GM12872 (cell line): ENCODE measurements at regions not wholly inside any gene's neighbourhood (a gene's known extent, or its start where the extent isn't known, plus 50 kb on each side); places are given as distances from the start of the nearest gene placed in this dataset.

Experiments
- TF ChIP-seq, protein P1 (sequence below): IDR thresholded peaks from 3 replicates; pipeline ENCODE4 v1.5.1; 2011; ENCODE audit warnings: low read depth, mild to moderate bottlenecking, low read length, moderate library complexity; ENCODE audit not compliant: insufficient read depth

DNA sequence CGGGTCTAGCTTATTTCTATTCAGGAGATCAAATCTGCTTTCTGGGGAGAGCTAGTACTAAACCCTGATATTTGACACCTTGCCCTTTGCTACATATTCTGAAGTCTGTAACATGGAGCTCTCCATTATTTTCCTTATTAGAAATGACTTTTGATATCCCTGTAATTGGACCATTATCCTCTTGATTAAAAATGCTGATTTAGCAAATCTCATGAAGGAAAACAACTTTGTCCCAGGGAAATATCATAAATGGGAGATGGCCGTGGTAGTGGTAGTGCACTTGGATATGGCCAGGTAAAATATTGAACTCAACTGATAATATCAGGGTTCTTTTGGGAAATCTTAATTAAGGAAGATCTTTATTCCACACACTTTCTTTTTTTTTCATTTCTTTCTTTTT is 326.5 kb downstream of the RPRM start:
- TF ChIP-seq, protein P1, sequence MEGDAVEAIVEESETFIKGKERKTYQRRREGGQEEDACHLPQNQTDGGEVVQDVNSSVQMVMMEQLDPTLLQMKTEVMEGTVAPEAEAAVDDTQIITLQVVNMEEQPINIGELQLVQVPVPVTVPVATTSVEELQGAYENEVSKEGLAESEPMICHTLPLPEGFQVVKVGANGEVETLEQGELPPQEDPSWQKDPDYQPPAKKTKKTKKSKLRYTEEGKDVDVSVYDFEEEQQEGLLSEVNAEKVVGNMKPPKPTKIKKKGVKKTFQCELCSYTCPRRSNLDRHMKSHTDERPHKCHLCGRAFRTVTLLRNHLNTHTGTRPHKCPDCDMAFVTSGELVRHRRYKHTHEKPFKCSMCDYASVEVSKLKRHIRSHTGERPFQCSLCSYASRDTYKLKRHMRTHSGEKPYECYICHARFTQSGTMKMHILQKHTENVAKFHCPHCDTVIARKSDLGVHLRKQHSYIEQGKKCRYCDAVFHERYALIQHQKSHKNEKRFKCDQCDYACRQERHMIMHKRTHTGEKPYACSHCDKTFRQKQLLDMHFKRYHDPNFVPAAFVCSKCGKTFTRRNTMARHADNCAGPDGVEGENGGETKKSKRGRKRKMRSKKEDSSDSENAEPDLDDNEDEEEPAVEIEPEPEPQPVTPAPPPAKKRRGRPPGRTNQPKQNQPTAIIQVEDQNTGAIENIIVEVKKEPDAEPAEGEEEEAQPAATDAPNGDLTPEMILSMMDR: no peak

DNA sequence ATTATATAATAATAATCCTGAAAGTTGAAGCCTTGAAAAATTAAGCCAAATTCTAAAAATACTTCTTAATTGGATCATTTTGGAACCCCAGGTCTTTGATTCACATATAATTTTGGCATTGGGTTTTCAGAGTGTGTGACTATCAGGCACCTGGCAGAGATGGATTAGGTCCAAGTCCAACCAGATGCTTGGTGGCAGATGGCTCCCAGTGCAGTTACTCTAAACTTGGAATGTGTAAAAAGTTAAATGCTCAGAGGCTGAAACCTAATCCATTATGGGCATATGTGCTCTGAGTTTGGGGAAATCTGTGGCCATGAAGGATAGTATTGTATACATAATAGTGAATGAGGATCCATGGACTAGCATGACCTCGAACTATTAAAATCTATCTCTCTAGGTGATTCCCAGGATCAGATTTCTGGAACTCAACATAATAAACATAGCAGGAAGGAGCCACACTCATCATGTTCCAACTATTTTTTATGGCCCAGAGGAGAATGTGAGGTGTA is 333.0 kb downstream of the RPRM start:
- TF ChIP-seq, protein P1: no peak

DNA sequence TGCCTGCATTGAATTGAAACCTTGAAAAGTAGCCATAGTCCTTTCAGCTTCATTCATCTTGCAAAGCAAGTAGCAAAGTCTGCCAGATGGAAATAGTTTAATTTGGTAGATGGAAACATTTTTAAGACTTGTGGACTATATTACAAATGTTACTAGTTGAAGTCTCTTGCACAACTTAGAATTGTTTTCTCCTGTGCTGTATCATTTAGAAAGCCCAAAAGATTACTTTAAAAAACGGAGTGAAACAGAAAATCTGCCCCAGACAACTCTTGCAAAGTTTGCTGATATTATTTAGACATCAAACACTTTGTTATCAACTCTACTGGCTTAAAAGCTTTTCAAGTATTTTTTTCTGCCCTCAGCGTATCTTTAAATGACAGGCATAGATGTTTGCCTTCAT is 335.0 kb downstream of the RPRM start:
- TF ChIP-seq, protein P1: no peak

DNA sequence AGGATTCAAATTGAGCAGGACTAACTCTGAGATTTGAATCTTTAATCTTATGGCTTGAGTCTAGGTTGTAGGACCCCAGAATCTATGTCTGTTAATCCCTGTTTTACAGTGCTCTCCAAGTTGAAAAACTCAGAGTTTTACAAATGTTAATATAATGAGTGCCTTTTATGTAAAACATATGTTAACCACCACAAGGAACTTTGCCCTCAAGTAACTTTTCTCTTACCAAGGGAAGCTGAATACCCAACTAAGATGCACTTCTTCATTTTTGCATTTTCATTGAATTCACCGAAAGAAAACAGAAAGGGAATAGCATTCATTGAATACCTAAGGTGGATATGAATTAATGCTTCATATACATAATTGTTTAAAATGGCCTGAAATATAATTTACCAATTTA is 338.1 kb downstream of the RPRM start:
- TF ChIP-seq, protein P1: no peak

DNA sequence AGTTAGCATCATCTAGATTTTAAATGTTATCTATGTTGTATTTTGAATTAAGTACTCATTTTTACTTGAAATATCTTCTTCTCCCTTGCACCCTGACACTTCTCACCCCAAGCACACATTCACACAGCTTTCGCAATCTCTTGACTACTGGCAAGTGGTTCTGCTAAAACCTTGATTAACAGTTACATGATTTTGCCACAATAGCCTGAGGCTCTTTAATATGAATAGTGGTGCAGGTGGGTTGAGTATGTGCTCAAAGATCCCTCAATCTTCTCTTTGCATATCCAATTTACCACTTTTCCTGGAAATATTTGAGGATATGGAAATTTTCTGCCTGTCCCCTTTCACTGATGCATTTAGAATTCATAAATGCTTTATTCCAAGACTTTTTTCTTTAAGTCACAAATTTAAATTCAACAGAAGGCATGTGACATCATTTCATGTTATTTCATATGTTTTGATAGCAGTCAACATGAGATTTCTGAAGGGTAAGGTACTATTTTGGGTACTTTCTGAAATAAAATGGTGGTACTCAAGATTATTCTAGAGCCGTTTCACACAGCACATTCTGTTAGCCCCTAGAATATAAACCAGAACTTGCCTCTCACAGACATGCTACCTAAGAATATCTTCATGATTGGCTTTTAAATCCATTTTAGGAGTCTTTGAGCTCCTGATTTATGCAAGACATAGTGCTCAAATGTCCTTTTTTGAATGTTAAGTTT is 339.7 kb downstream of the RPRM start:
- TF ChIP-seq, protein P1: no peak

DNA sequence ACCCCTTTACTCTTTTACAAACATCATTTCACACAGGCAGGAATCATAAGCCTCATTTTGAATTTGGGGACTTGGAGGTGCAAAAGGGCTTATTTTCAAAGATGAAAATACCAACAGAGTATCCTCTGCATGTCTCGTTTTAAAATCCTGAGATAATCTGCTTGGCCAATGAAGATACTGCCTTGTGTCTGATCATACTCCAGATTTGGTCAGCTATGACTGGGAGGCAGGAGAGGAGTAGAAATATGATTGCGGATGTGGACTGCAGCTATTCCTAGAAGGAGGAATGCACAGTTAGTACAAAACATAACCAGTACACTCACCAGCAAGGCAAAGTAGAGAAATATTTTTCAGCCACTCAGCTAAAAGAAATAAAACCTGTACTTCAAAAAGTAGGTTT is 342.3 kb downstream of the RPRM start:
- TF ChIP-seq, protein P1: no peak

DNA sequence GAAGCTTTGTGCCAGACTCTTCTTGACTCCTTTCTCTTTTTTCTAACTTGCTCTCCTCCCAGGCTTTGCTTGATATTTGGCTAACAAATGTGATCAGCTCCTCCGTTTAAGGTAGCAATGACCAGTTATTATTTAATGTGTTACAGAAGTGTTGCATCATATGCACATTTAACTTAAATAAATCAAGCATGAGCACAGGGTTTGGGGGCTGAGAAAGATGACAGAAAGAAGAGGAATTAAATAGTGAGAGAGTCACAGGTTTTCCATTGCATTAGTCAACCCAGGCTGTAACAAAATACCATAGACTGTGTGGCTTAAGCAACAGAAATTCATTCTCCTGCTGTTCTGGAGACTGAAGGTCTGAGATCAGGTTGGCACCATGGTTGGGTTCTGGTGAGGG is 343.8 kb downstream of the RPRM start:
- TF ChIP-seq, protein P1: no peak
